HG02571 (cell line): ENCODE measurements at regions not wholly inside any gene's neighbourhood (a gene's known extent, or its start where the extent isn't known, plus 50 kb on each side); places are given as distances from the start of the nearest gene placed in this dataset.
"Not testable (repeated sequence)": the region's sequence is repeated elsewhere in the genome, so short reads cannot be mapped to it uniquely, and the experiment has no call there.

Source experiments
- ATAC-seq: cut with Tn5 transposase; IDR thresholded peaks from one replicate; pipeline ENCODE4 v1.9.1; 2021; ENCODE audit warnings: mild to moderate bottlenecking, moderate library complexity; ENCODE audit not compliant: unreplicated experiment

DNA sequence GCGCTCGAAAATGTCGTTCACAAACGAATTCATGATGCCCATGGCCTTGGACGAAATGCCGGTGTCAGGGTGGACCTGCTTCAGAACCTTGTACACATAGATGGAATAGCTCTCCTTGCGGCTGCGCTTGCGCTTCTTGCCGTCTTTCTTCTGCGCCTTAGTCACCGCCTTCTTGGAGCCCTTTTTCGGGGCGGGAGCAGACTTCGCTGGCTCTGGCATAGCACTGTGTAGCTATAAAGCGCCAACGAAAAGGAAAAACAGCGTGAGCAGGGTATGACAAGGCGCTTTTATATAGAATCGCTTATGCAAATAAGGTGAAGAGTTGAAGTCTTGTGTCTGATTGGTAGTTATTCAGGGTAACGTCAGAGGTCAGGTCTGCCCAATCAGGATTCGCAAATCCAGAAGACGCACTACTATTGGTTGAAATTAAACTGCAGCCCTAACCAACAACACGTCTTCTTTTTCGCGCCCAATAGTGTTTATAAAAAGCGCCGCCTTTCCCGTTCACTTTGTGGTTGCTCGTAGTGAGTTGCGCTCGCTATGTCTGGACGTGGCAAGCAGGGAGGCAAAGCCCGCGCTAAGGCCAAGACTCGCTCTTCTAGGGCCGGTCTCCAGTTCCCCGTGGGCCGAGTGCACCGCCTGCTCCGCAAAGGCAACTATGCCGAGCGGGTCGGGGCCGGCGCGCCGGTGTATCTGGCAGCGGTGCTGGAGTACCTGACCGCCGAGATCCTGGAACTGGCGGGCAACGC lies 114.8 kb upstream of the PRSS16 start:
- peak; percentile 82 for ATAC-seq

DNA sequence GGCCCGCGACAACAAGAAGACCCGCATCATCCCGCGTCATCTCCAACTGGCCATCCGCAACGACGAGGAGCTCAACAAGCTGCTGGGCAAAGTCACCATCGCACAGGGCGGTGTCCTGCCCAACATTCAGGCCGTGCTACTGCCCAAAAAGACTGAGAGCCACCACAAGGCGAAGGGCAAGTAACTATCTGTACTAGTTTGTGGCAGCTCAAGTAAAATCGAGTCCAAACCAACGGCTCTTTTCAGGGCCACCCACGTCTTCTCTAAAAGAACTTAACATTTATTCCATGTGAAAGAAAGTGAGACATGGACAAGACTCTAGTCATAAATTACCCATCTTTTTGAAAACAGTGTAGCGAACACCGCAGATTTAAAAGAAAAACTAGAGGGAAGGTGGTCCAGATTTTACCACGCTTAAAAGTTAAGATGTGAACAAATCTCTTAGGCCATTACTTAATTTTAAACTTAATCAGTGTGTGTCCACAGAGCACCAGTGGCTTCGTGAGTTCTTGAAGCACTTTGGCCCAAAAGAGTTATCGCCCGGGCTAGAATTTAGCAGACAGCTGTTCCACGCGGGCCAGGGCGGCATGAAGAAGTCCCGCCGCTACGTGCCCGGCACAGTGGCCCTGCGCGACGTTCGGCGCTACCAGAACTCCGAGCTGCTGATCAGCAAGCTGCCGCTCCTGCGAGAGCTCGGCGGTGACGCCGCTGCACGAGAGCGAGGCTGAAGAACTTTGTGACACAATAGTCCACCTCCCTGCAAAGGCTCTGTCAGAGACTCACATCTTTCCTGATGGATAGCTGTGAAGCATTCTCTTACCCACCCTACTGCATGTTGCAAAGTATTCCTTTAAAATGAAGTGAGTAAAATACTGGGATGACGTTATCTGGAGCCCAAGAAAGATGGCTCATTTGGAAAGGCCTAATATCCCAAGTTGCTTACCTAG lies 113.9 kb upstream of the PRSS16 start:
- no peak for ATAC-seq

DNA sequence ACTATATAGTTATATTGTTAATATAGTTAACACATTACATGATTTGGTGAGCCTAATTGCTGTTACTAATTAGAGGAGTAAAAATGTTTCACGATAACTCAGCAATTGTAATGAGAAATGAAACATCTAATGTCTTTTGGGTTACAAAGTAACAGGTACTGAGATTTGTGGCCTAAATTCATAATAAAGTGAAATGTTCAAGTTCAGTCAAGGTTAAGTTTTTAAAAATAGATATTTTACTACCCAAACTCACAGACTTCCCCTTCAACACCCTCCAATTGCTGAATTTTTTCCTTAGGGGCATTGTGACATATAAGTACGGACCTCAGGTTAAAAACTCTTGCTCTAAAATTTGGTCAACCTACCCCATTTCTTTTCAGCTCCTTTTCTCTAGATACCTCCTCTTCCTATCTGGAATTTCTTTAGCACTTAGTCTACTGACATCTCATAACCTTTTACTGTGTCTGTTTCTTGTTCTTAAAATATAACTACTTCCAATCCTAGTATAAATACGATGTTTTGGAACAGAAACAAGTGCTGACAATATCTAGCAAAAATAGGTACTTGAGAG lies 112.3 kb upstream of the PRSS16 start:
- ATAC-seq: no peak

DNA sequence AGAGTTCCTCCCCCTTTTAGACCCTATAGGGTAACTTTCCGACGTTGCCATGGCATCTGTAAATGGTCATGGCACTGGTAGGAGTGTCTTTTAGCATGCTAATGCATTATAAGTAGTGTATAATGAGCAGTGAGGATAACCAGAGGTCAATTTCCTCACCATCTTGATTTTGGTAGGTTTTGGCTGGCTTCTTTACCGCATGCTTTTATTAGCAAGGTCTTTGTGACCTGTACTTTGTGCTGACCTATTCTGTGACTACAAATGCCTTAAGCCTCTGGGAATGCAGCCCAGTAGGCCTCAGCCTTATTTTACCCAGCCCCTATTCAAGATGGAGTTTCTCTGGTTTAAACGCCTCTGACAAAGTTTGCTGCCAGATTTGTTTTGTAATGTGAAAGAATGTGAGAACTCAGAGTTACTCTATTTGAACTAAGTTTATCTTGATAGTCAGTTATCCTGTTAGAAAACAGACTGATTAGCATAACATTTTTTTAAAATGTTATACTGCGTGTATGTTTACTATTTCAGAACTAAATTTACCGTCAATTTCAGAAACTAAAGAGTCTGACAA lies 111.3 kb upstream of the PRSS16 start:
- ATAC-seq: no peak

DNA sequence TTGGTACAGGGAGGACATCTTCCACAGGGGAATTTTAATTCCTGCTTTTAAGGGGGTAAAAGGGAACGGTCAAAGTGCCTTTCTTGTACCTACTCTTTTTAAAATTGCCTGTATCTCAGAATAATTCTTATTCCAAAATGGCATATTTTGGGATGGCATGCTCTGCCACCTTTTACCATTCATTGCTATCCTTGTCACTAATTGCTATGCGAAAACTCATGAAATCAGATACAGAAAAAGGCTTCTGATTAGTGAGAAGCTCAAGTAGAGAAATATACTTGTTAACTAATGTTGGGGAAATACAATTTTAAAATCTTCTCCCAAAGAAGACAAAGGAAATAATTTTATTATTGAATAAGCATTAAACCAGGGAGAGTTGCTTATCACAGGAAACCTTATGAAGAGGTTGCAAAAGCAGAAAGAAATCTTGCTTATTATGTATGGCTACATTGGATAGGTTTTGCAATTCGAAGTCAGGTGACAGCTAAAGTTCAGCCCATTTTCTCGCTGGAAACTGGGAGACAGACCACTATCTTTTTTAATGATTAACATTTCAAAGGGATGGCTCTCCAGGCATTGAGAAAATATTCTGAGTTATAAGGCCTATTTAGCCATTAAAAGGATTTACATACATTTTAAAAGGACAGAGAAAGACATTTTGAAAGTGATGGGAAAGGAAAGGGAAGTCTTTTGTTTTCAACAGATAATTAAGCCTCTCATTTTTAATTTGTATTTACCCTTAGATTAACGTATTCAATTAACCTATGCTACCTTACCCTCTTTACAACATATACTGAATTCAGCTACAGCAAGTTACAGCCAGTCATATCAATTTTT lies 110.3 kb upstream of the PRSS16 start:
- no peak for ATAC-seq

DNA sequence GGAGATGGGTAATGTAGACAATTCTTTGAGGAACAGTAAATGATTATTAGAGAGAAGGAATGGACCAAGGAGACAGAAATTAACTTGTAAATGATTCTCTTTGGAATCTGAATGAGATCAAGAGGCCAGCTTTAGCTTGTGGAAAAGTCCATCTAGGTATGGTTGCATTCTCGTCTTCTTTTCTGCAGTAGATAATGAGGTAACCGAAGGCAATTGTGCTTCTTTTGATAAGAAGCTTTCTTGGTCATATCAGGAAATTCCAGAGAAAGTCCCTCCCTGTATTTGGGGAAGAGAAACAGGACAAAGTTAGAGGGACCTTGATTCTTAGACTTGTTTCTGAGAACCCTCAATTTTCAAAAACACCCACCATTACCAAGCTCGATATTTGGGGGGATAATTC lies 109.1 kb upstream of the PRSS16 start:
- no peak for ATAC-seq

DNA sequence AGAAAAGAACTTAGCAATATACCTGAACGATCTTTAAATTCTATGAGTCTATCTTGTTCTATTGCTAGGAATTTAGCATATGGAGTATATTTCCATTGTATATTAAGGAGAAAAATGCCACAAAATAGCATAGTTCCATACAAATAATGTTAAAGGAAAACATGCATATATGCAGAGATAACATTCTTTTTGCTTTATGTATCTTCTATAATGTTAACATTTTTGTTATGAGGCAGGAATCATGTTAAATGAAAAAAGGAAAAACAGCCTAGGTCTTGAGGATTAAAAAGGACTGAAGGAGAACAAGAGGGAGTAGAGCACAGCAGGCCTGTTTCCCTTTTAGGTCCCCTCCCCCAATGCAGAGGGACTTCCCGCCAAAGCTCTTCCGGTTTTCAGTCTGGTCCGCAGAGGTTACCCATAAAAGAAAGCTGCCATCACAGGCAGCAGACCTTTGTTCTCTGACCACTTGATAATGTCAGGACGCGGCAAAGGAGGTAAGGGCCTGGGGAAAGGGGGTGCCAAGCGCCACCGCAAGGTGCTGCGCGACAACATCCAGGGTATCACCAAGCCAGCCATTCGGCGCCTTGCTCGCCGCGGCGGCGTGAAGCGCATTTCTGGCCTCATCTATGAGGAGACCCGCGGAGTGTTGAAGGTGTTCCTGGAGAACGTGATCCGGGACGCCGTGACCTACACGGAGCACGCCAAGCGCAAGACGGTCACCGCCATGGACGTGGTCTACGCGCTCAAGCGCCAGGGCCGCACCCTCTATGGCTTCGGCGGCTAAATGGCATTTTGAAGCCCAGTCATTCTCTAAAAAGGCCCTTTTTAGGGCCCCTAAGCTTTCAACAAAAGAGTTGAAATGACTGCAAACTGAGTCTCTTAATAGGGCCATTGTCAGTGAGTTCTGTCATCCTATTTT lies 108.4 kb upstream of the PRSS16 start:
- peak; percentile 49 for ATAC-seq

DNA sequence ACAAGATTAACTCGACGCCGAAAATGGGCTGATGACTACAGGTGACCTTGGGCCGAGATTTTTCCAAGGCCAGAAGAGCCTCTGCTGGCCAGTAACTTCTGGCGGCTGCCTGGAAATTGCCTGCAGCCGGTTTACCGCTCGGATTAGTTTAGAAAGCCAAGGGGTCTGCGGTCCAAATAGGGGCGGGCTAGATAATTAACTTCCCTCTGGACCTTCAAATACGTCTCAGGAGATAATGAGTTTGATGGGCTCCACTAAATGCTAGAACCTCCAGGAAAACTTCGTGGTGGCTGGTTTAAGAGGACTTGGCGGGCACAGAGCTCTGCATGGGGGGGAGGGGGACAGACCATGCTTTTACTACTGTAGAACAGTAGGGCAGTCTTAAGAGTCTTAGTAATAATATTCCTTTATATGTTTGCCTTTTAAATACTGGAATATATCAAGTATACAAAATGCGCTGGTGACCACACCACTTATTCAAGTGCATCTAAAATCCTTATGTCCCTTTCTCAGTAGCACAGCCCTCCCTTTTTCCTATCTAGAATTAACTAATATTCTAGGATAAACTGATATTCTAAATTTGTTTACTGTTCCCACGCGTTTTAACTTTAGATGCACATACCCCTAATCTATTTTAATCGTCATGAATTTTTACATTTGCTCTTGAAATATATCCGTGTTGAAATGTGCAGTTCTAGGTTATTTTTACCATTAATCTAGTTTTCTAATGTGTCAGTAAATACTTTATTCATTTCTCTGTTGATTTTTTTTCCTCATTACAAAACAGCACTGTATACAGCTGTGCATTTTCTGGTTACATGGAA lies 107.5 kb upstream of the PRSS16 start:
- ATAC-seq: peak; percentile 5

DNA sequence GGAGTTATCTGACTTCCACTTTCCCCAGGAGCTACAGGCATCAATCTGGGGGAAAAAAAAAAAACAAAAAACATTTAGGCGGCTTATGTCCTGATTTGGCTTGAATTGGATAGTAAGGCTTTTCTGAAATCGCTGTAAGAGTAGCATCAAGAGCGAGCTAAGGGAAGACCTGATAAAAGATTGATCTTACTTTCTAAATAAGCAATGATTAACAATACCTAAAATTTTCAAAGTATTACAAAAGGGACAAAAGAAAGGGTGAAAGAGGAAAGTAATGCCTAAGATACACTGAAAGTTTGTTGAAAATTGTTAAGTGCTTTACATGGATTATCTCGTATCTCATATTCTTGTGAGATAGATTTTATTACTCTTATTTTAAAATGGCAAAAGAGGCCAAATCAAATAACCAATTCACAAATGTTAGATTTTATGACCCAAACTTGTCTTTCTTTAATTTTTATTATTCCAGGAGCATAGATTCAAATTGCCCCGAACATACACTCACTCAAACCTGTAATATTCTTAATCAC lies 106.4 kb upstream of the PRSS16 start:
- no peak for ATAC-seq

DNA sequence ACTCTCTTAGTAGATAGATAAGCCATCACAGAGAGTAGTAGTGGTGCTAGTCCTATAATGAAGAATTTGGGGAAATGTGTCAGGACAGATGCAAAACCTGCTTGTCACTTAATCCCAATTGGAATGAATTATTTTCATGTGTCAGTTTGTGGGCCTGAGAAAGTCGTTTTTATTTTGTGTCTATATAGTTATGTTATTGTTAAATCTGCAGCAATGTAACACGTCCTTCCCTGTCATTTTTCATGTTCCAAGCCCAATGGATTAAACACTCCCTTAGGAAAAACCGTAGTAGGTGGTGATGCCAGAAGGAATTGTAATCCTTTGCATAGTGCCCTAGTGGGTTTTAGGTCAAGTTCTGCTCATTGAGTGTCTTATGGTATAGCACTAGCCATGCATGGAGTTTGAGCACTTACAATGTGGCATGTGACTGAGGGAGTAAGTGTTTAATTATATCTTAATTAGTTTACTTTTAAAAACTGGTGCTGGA lies 105.9 kb upstream of the PRSS16 start:
- ATAC-seq: no peak

DNA sequence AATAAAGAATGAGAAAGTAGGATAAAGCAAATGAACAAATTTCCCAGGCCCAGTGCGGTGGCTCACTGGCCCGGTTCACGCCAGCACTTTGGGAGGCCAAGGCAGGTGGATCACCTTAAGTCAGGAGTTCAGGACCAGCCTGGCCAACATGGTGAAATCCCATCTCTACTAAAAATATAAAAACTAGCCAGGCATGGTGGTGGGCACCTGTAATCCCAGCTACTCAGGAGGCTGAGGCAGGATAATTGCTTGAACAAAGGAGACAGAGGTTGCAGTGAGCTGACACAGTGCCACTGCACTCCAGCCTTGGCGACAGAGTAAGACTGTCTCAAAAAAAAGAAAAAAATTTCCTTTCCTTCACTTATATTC lies 104.5 kb upstream of the PRSS16 start:
- ATAC-seq: not testable (repeated sequence)

DNA sequence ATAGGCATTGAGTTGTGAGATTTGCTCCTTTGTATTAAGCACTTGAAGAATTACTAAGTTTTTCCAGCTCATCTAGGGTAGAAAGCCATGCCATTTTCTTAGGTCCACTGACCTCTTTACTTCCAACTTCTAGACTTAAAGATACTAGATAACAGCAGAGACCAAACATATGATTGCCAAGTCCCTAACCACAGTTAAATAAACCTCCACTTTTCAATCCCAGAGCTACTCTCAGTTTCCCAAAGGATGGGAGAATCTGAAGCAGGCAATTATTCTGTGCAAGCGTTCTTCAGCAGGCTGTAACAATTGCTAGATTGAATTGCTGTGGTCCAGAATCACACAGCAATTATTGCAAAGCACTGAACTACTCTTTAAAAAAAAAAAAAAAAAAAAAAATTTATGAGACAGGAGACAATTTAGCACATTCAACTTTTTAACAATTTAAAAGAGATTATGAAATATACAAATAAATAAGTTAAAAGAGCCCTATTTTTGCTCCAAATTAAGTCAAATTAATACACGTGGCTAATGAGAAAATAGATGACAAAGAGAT lies 104.0 kb upstream of the PRSS16 start:
- no peak for ATAC-seq

DNA sequence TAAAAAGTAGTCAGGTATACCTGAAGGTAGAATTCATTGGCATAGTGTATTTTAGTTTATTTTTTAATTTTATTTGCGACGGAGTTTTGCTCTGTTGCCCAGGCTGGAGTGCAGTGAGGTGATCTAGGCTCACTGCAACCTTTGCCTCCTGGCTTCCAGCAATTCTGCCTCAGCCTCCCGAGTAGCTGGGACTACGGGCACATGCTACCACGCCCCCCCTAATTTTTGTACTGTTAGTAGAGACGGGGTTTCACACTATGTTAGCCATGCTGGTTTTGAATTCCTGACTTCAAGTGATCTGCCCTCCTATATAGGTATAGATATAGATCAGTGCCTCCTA lies 102.8 kb upstream of the PRSS16 start:
- ATAC-seq: no peak

DNA sequence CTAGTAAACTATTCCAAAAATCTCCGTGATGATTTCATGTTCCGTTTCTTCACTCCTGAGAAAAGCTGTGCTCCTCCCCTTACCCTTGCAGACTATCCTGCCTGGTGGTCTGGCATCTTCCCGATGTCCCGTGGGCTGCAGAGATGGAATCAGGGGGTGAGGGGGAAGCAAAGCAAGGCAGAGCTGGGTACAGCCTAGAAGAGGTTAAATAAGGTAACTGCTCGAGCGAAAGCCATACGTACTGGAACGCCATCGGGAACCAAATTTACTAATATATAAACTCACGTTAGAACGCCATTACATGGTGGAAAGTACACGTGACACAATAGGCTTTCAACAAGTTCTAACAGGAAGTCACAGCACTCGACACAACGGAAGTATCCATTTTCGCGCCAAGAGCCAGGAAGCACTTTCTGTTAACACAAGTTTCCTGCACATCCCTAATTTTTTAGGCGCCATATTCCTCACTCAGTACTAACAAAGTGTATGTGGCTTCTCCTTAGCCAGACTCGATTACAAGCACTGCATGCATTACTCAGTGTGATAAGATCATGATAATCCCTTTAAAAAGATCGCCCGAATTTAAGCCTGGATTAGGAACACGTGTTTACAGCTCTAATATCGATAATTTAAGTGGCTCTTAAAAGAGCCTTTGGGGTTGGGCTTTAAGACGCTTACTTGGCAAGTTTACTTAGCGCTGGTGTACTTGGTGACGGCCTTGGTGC lies 101.6 kb upstream of the PRSS16 start:
- ATAC-seq: no peak

DNA sequence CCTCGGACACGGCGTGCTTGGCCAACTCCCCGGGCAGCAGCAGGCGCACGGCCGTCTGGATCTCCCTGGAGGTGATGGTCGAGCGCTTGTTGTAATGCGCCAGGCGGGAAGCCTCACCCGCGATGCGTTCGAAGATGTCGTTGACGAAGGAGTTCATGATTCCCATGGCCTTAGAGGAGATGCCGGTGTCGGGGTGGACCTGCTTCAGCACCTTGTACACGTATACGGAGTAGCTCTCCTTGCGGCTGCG lies 101.1 kb upstream of the PRSS16 start:
- ATAC-seq: not testable (repeated sequence)

DNA sequence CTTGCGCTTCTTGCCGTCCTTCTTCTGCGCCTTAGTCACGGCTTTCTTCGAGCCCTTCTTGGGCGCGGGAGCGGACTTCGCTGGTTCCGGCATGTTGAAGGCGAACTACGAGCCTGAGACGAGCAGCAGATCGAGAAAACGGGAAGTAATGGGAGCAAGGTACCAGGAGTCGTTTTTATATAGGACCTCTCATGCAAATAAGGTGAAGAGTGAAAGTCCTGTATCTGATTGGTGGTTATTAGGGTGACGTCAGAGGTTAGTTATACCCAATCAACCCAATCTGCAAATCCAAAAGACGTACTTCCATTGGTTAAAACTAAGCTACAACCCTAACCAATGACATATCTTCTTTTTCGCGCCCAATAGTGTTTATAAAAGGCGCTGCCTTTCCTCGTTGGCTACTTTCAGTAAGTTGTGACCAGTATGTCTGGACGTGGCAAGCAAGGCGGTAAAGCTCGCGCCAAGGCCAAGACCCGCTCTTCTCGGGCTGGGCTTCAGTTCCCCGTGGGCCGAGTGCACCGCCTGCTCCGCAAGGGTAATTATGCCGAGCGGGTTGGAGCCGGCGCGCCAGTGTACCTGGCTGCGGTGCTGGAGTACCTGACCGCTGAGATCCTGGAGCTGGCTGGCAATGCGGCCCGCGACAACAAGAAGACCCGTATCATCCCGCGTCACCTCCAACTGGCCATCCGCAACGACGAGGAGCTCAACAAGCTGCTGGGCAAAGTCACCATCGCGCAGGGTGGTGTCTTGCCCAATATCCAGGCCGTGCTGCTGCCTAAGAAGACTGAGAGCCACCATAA lies 100.6 kb upstream of the PRSS16 start:
- ATAC-seq: peak; percentile 78

DNA sequence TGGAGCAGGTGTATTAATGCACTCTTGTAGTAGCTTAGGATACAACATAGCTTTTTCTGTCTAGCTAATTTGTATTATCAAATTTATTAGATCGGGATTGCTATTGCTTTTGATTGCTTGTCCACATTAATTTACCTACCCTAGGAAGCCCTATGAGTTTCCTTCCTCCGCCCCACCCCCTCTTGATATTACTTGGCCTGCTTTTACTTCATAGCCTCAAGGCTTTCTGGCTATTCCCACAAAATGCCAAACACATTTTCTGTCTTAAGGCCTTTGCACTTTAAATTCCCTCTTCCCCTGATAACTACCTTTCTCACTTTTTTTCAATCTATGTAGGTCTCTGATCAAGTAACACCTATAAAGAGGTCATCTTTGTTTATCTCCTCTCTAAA lies 99.1 kb upstream of the PRSS16 start:
- no peak for ATAC-seq
